ENCODE measurements at regions not wholly inside any gene's neighbourhood (a gene's known extent, or its start where the extent isn't known, plus 50 kb on each side); places are given as distances from the start of the nearest gene placed in this dataset.

- no peak for TF ChIP-seq TCF7 (IDR thresholded peaks at IDR 0.05; ENCODE audit: low read depth)
- no peak for TF ChIP-seq FOXJ3 (CRISPR knock-in tag; IDR thresholded peaks at IDR 0.05; ENCODE audit: borderline replicate concordance)
- TF ChIP-seq, protein P1, sequence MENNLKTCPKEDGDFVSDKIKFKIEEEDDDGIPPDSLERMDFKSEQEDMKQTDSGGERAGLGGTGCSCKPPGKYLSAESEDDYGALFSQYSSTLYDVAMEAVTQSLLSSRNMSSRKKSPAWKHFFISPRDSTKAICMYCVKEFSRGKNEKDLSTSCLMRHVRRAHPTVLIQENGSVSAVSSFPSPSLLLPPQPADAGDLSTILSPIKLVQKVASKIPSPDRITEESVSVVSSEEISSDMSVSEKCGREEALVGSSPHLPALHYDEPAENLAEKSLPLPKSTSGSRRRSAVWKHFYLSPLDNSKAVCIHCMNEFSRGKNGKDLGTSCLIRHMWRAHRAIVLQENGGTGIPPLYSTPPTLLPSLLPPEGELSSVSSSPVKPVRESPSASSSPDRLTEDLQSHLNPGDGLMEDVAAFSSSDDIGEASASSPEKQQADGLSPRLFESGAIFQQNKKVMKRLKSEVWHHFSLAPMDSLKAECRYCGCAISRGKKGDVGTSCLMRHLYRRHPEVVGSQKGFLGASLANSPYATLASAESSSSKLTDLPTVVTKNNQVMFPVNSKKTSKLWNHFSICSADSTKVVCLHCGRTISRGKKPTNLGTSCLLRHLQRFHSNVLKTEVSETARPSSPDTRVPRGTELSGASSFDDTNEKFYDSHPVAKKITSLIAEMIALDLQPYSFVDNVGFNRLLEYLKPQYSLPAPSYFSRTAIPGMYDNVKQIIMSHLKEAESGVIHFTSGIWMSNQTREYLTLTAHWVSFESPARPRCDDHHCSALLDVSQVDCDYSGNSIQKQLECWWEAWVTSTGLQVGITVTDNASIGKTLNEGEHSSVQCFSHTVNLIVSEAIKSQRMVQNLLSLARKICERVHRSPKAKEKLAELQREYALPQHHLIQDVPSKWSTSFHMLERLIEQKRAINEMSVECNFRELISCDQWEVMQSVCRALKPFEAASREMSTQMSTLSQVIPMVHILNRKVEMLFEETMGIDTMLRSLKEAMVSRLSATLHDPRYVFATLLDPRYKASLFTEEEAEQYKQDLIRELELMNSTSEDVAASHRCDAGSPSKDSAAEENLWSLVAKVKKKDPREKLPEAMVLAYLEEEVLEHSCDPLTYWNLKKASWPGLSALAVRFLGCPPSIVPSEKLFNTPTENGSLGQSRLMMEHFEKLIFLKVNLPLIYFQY (CRISPR knock-in tag; IDR thresholded peaks at IDR 0.05; ENCODE audit: borderline replicate concordance): no peak
- TF ChIP-seq ZSCAN20 (CRISPR knock-in tag; IDR thresholded peaks at IDR 0.05; ENCODE audit: borderline replicate concordance): no peak
- no peak for TF ChIP-seq CEBPZ (IDR thresholded peaks at IDR 0.05; ENCODE audit: low read length)
- no peak for TF ChIP-seq GABPA (IDR thresholded peaks at IDR 0.05; ENCODE audit: low read depth, low read length)
- no peak for TF ChIP-seq GABPA (CRISPR knock-in tag; IDR thresholded peaks at IDR 0.05; ENCODE audit: low read depth)
- no peak for TF ChIP-seq CTCF (CRISPR knock-in tag; IDR thresholded peaks at IDR 0.05)
- no peak for TF ChIP-seq MXD4 (CRISPR knock-in tag; IDR thresholded peaks at IDR 0.05)
- TF ChIP-seq PHF21A (CRISPR knock-in tag; IDR thresholded peaks at IDR 0.05): no peak
- TF ChIP-seq SETDB1 (CRISPR knock-in tag; IDR thresholded peaks at IDR 0.05; ENCODE audit: borderline replicate concordance): no peak
These were observed 118.8 kb upstream of the VIPR2 start for GRCh38 chr7:159263430-159263829.
